SK-N-SH (cell line): ENCODE measurements at regions not wholly inside any gene's neighbourhood (a gene's known extent, or its start where the extent isn't known, plus 50 kb on each side); places are given as distances from the start of the nearest gene placed in this dataset.

ENCODE experiments used
- CTCF ChIA-PET: fragments of 300-600, 350-600 bp; formaldehyde crosslinking; extraction: SDS; loops from one replicate; lab custom pipeline; 2021; lab: Yijun Ruan, JAX
- POLR2A ChIA-PET: fragments of 350-600 bp; sonication (Branson Sonifier 250); formaldehyde crosslinking; extraction: SDS; loops from one replicate; lab custom pipeline; 2020; ENCODE audit warnings: antibody characterized with exemption, inconsistent platforms; lab: Yijun Ruan, JAX
- DNase-seq: peaks from one replicate; pipeline ENCODE4 v3.0.0; 2012
- H2AFZ ChIP-seq: fragments of 200-600 bp; sonication (generic); 2 replicates; pipeline ENCODE4 v1.8.1; 2016; ENCODE audit warnings: antibody characterized with exemption, mild to moderate bottlenecking, low read depth
- H3F3A ChIP-seq: fragments of 200-600 bp; sonication (generic); replicated peaks from 2 replicates; pipeline ENCODE3; 2016; ENCODE audit warnings: antibody characterized with exemption, mild to moderate bottlenecking; ENCODE audit not compliant: insufficient read depth
- H3K27ac ChIP-seq, 2 experiments: fragments of 200-500 bp in 1 of 2; fragments of 200-600 bp in 1 of 2; sonication (Bioruptor generic) in 1 of 2; sonication (generic), shearing (Covaris generic) in 1 of 2; 2 replicates each; pipeline versions ENCODE4 v1.5.1 to v1.6.1; 2014 to 2016; ENCODE audit warnings: low read depth in 2 of 2, inconsistent platforms in 1 of 2, low read length in 1 of 2, mild to moderate bottlenecking in 1 of 2, mixed read lengths in 1 of 2
- H3K27me3 ChIP-seq: fragments of 200-600 bp; sonication (generic), shearing (Covaris generic); 2 replicates; pipeline ENCODE4 v1.6.1; 2016; ENCODE audit warnings: mixed run types; ENCODE audit not compliant: insufficient read depth
- H3K36me3 ChIP-seq, 2 experiments: fragments of 200-500 bp in 1 of 2; fragments of 200-600 bp in 1 of 2; sonication (Bioruptor generic) in 1 of 2; sonication (generic) in 1 of 2; replicated peaks in 1 of 2; 2 replicates each; pipeline versions ENCODE3 to v1.5.1; 2014 to 2016; ENCODE audit warnings: low read length in 1 of 2, mild to moderate bottlenecking in 1 of 2; ENCODE audit not compliant: insufficient read depth in 2 of 2, control insufficient read depth in 1 of 2
- H3K4me1 ChIP-seq, 2 experiments: fragments of 200-500 bp in 1 of 2; fragments of 200-600 bp in 1 of 2; sonication (Bioruptor generic) in 1 of 2; sonication (generic), shearing (Covaris generic) in 1 of 2; 2 replicates each; pipeline versions ENCODE4 v1.5.1 to v1.6.1; 2014 to 2016; ENCODE audit warnings: low read depth in 1 of 2, low read length in 1 of 2, mixed run types in 1 of 2; ENCODE audit not compliant: insufficient read depth in 2 of 2, control insufficient read depth in 1 of 2
- H3K4me2 ChIP-seq: fragments of 200-600 bp; sonication (generic), shearing (Covaris generic); 2 replicates; pipeline ENCODE4 v1.6.1; 2017; ENCODE audit warnings: mixed run types
- H3K4me3 ChIP-seq, 2 experiments: fragments of 200-500 bp in 1 of 2; fragments of 200-600 bp in 1 of 2; sonication (Bioruptor generic) in 1 of 2; sonication (generic), shearing (Covaris generic) in 1 of 2; 2 replicates each; pipeline versions ENCODE4 v1.5.1 to v1.8.1; 2014 to 2016; ENCODE audit warnings: low read depth in 2 of 2, inconsistent platforms in 1 of 2, low read length in 1 of 2, mild to moderate bottlenecking in 1 of 2, mixed read lengths in 1 of 2, moderate library complexity in 1 of 2
- H3K79me2 ChIP-seq: fragments of 200-600 bp; sonication (generic); 2 replicates; pipeline ENCODE4 v1.8.1; 2017; ENCODE audit warnings: mild to moderate bottlenecking; ENCODE audit not compliant: insufficient read depth
- H3K9ac ChIP-seq: fragments of 200-600 bp; sonication (generic); 2 replicates; pipeline ENCODE4 v1.6.1; 2017; ENCODE audit warnings: mixed run types
- H3K9me2 ChIP-seq: fragments of 200-600 bp; sonication (generic); 2 replicates; pipeline ENCODE4 v1.6.1; 2017; ENCODE audit warnings: mixed run types
- H3K9me3 ChIP-seq: fragments of 200-600 bp; sonication (generic); 2 replicates; pipeline ENCODE4 v1.6.1; 2017; ENCODE audit warnings: mixed run types, mild to moderate bottlenecking, moderate library complexity
- H4K20me1 ChIP-seq: fragments of 200-600 bp; sonication (generic); 2 replicates; pipeline ENCODE4 v1.6.1; 2017; ENCODE audit warnings: mild to moderate bottlenecking, mixed run types; ENCODE audit not compliant: insufficient read depth
- CHD2 ChIP-seq: fragments of 150-350 bp; IDR thresholded peaks from 2 replicates; pipeline ENCODE4 v1.6.1; 2018; ENCODE audit warnings: low read length; ENCODE audit not compliant: partially characterized antibody
- FOSL2 ChIP-seq: IDR thresholded peaks from 2 replicates; pipeline ENCODE4 v1.4.0; 2012; ENCODE audit warnings: low read depth, mild to moderate bottlenecking, moderate library complexity, borderline replicate concordance
- FOXJ3 ChIP-seq: sonication (generic); formaldehyde crosslinking; IDR thresholded peaks from 2 replicates; pipeline ENCODE4 v1.5.1; 2020; ENCODE audit warnings: mild to moderate bottlenecking, missing genetic modification reagents
- GABPA ChIP-seq: IDR thresholded peaks from 2 replicates; pipeline ENCODE4 v1.4.0; 2012; ENCODE audit warnings: low read depth, mild to moderate bottlenecking
- GATA2 ChIP-seq: sonication (generic); formaldehyde crosslinking; IDR thresholded peaks from 2 replicates; pipeline ENCODE4 v1.5.0; 2020; ENCODE audit warnings: mild to moderate bottlenecking, missing genetic modification reagents
- JUND ChIP-seq: IDR thresholded peaks from 2 replicates; pipeline ENCODE4 v1.4.0; 2012
- MAX ChIP-seq: IDR thresholded peaks from 2 replicates; pipeline ENCODE4 v1.4.0; 2012; ENCODE audit warnings: low read depth
- MEF2A ChIP-seq: IDR thresholded peaks from 2 replicates; pipeline ENCODE4 v1.4.0; 2012; ENCODE audit warnings: low read depth, borderline replicate concordance
- NFIC ChIP-seq: IDR thresholded peaks from 2 replicates; pipeline ENCODE4 v1.4.0; 2012; ENCODE audit warnings: borderline replicate concordance
- NRF1 ChIP-seq: IDR thresholded peaks from 2 replicates; pipeline ENCODE4 v1.6.1; 2012; ENCODE audit warnings: low read depth, mild to moderate bottlenecking, low read length
- RCOR1 ChIP-seq: fragments of 150-350 bp; IDR thresholded peaks from 2 replicates; pipeline ENCODE4 v1.6.1; 2017; ENCODE audit warnings: antibody characterized with exemption, low read length
- REST ChIP-seq: IDR thresholded peaks from 2 replicates; pipeline ENCODE4 v1.6.1; 2012; ENCODE audit warnings: mild to moderate bottlenecking, low read depth, low read length, moderate library complexity
- RFX5 ChIP-seq: IDR thresholded peaks from 2 replicates; pipeline ENCODE4 v1.6.1; 2012; ENCODE audit warnings: mild to moderate bottlenecking, improper control_type of control experiment, low read length
- RXRA ChIP-seq: IDR thresholded peaks from 2 replicates; pipeline ENCODE4 v1.4.0; 2012; ENCODE audit warnings: low read depth, mild to moderate bottlenecking, borderline replicate concordance
- TCF12 ChIP-seq: IDR thresholded peaks from 2 replicates; pipeline ENCODE4 v1.4.0; 2012
- TEAD4 ChIP-seq: IDR thresholded peaks from 2 replicates; pipeline ENCODE4 v1.4.0; 2012; ENCODE audit warnings: mild to moderate bottlenecking, borderline replicate concordance; ENCODE audit not compliant: insufficient read depth
- USF1 ChIP-seq: IDR thresholded peaks from 2 replicates; pipeline ENCODE4 v1.4.0; 2012; ENCODE audit warnings: low read depth, borderline replicate concordance
- USF2 ChIP-seq: fragments of 150-350 bp; IDR thresholded peaks from 2 replicates; pipeline ENCODE4 v1.6.1; 2017; ENCODE audit warnings: antibody characterized with exemption, low read length, low read depth, borderline replicate concordance
- ZBTB33 ChIP-seq: IDR thresholded peaks from 2 replicates; pipeline ENCODE4 v1.4.0; 2012; ENCODE audit warnings: low read depth, borderline replicate concordance
- WGBS: methylation state at CpG from one replicate; pipeline ENCODE4 v1.1.6; 2017; ENCODE audit warnings: low lambda C conversion rate; 5-methylcytosine and 5-hydroxymethylcytosine counted together

- Histone ChIP-seq H3K4me1 (peaks cover 0 to 4% of the 10 kb centered on the region in 2 experiments; a peak in 2 of 4 replicates), H3K9me3 (no peaks in the 10 kb centered on the region), H3F3A (no peaks in the 10 kb centered on the region), H3K79me2 (no peaks in the 10 kb centered on the region), H3K36me3 (no peaks in the 10 kb centered on the region), H3K4me2 (peak overlapping the region; percentile 15; the same call in 1 of the 2 replicates), H4K20me1 (no peaks in the 10 kb centered on the region), H3K27me3 (no peaks in the 10 kb centered on the region), H2AFZ (no peak overlapping the region), H3K4me3 (no peak overlapping the region), H3K9me2 (no peaks in the 10 kb centered on the region), H3K9ac (no peak overlapping the region), H3K27ac (no peak overlapping the region)
- 18% methylated on average over 5 of the region's 6 CpGs for WGBS
- TF ChIP-seq RFX5, result no peak
- no peak for TF ChIP-seq REST
- no peak for TF ChIP-seq RXRA
- TF ChIP-seq FOSL2, result no peak
- TF ChIP-seq TEAD4, result no peak
- no peak for TF ChIP-seq USF2
- TF ChIP-seq MAX, result no peak
- no peak for TF ChIP-seq CHD2
- CTCF ChIA-PET, result no interaction called here
- DNase-seq, result no peak
- POLR2A ChIA-PET, result no interaction called here
Observed at GRCh38 chr13:96898646-96899254, 95.5 kb downstream of the OXGR1 start.

- CTCF ChIA-PET, result no interaction called here
- DNase-seq, result no peak
- H3K4me1 ChIP-seq, result peaks cover 0 to 4% of the 10 kb centered on the region in 2 experiments; a peak in 2 of 4 replicates
- TF ChIP-seq FOXJ3 (CRISPR knock-in tag) (no peak), CHD2 (no peak), RCOR1 (no peak), MAX (no peak), GATA2 (CRISPR knock-in tag) (no peak), USF1 (no peak), NRF1 (no peak), GABPA (no peak), NFIC (no peak), ZBTB33 (no peak), MEF2A (no peak), JUND (no peak), USF2 (no peak), TCF12 (no peak)
Observed at GRCh38 chr13:96898212-96898611, 96.1 kb downstream of the OXGR1 start.

More at GRCh38 chr13:96898212-96898611, 96.1 kb downstream of the OXGR1 start:
- no peaks in the 10 kb centered on the region for H3F3A ChIP-seq
- no peaks in the 10 kb centered on the region for H3K79me2 ChIP-seq
- no peaks in the 10 kb centered on the region for H4K20me1 ChIP-seq
- H2AFZ ChIP-seq, result no peak overlapping the region
- no peaks in the 10 kb centered on the region for H3K9me2 ChIP-seq
- H3K27ac ChIP-seq, result no peak overlapping the region
- H3K9me3 ChIP-seq, result no peaks in the 10 kb centered on the region
- no peak overlapping the region for H3K4me3 ChIP-seq
- POLR2A ChIA-PET, result no interaction called here
- H3K27me3 ChIP-seq, result no peaks in the 10 kb centered on the region
- H3K4me2 ChIP-seq, result no peak overlapping the region
- no peaks in the 10 kb centered on the region for H3K36me3 ChIP-seq
- no peak overlapping the region for H3K9ac ChIP-seq
